ENCODE measurements at regions not wholly inside any gene's neighbourhood (a gene's known extent, or its start where the extent isn't known, plus 50 kb on each side); places are given as distances from the start of the nearest gene placed in this dataset.

- Histone ChIP-seq H3K27me3 (ENCODE audit: control insufficient read depth, insufficient read depth, low read length) (no peaks in the 10 kb centered on the region), H4K20me1 (ENCODE audit: insufficient read depth, low read length) (no peaks in the 10 kb centered on the region), H3K36me3 (ENCODE audit: control insufficient read depth, insufficient read depth, low read length) (no peaks in the 10 kb centered on the region), H2BK15ac (ENCODE audit: low read depth, low read length) (no peak overlapping the region), H3K9me1 (ENCODE audit: insufficient read depth, low read length) (no peaks in the 10 kb centered on the region), H3K4me2 (ENCODE audit: low read depth, low read length) (no peak overlapping the region), H3K4ac (ENCODE audit: low read depth, low read length) (no peak overlapping the region), H3K18ac (ENCODE audit: low read depth, low read length) (no peak overlapping the region), H4K8ac (ENCODE audit: low read depth in 2 of 2, low read length in 2 of 2) (no peak overlapping the region), H2BK5ac (ENCODE audit: low read depth, low read length, poor library complexity, severe bottlenecking) (no peak overlapping the region), H2AK9ac (replicated peaks; ENCODE audit: low read depth, low read length, poor library complexity) (no peak overlapping the region), H3K4me1 (ENCODE audit: control insufficient read depth, insufficient read depth, low read length) (no peaks in the 10 kb centered on the region), H3K9ac (ENCODE audit: low read depth, low read length) (no peak overlapping the region), H2AFZ (replicated peaks; ENCODE audit: low read length, poor library complexity) (no peak overlapping the region), H3K9me3 (ENCODE audit: control insufficient read depth, insufficient read depth, low read length) (peaks cover 2% of the 10 kb centered on the region; the same call in 1 of the 2 replicates), H3K56ac (ENCODE audit: extremely low read depth, insufficient read depth, low read length) (no peak overlapping the region), H3K14ac (replicated peaks; ENCODE audit: low read depth, low read length) (no peak overlapping the region), H3K4me3 (ENCODE audit: insufficient read depth, low read depth, low read length) (no peak overlapping the region), H4K91ac (ENCODE audit: insufficient read depth, low read depth, low read length) (no peak overlapping the region), H3K23ac (ENCODE audit: low read depth, low read length) (no peak overlapping the region), H3K27ac (ENCODE audit: insufficient read depth, low read length) (no peak overlapping the region), H3K79me1 (ENCODE audit: low read depth in 1 of 2, low read length in 2 of 2) (no peaks in the 10 kb centered on the region), H4K5ac (ENCODE audit: low read depth, low read length) (no peak overlapping the region), H2AK5ac (ENCODE audit: low read depth, low read length) (no peak overlapping the region), H2BK20ac (ENCODE audit: low read depth, low read length) (no peak overlapping the region), H2BK120ac (ENCODE audit: low read depth, low read length) (no peak overlapping the region)
- BruUV-seq (replicated peaks) = no TSS peak
- ChIA-PET CTCF (no interaction called here), POLR2A (ENCODE audit: unreplicated experiment) (interaction anchor here (0.8 kb wide), 1 partner anchor 136 kb away, joined by 4 read pairs; no protein-coding TSS in a partner anchor)
- dilution Hi-C loops (cut with HindIII; ENCODE audit: low sequenced_read_pairs, unreplicated experiment) (no loop called here), in situ Hi-C loops (cut with MboI; ENCODE audit: low sequenced_read_pairs) (no loop called here), intact Hi-C loops (cut with micrococcal nuclease) (no loop called here)
- TF ChIP-seq MXI1 (IDR thresholded peaks at IDR 0.05; ENCODE audit: borderline replicate concordance, low read depth, low read length) (no peak), CEBPB (IDR thresholded peaks at IDR 0.05; ENCODE audit: low read depth, low read length) (no peak), SMC3 (IDR thresholded peaks at IDR 0.05; ENCODE audit: low read depth, low read length) (no peak), MAFK (IDR thresholded peaks at IDR 0.05; ENCODE audit: low read depth, low read length) (no peak), POLR2A (IDR thresholded peaks at IDR 0.05; ENCODE audit: low read depth, low read length) (no peak), RAD21 (IDR thresholded peaks at IDR 0.05; ENCODE audit: low read length) (no peak), FOS (IDR thresholded peaks at IDR 0.05; ENCODE audit: low read depth, low read length) (no peak), RCOR1 (IDR thresholded peaks at IDR 0.05; ENCODE audit: insufficient replicate concordance, low read length) (no peak), MAZ (IDR thresholded peaks at IDR 0.05; ENCODE audit: borderline replicate concordance, low read depth, low read length) (no peak), RFX5 (IDR thresholded peaks at IDR 0.05; ENCODE audit: low read depth, low read length) (no peak), ELK1 (IDR thresholded peaks at IDR 0.05; ENCODE audit: borderline replicate concordance, low read depth, low read length) (no peak), NFE2L2 (IDR thresholded peaks at IDR 0.05; ENCODE audit: low read depth, low read length) (no peak), CHD1 (IDR thresholded peaks at IDR 0.05; ENCODE audit: low read depth, low read length) (no peak), BHLHE40 (IDR thresholded peaks at IDR 0.05; ENCODE audit: low read depth, low read length) (no peak), CTCF (conservative IDR thresholded peaks at IDR 0.05; ENCODE audit: low read depth, low read length) (no peak), USF2 (IDR thresholded peaks at IDR 0.05; ENCODE audit: low read depth, low read length) (no peak)
- DNase-seq = no peak
- no peak for ATAC-seq (ENCODE audit: low read depth)
Measured at GRCh38 chr7:16236381-16236780, 185.0 kb downstream of the CRPPA start.
